H1 (cell line): ENCODE measurements at regions not wholly inside any gene's neighbourhood (a gene's known extent, or its start where the extent isn't known, plus 50 kb on each side); places are given as distances from the start of the nearest gene placed in this dataset.
"Not testable (repeated sequence)": the region's sequence is repeated elsewhere in the genome, so short reads cannot be mapped to it uniquely, and the experiment has no call there.

ENCODE experiments used
- CTCF ChIA-PET: fragments of 300-600 bp; sonication (Branson Sonifier 250); formaldehyde crosslinking; loops from one replicate; lab custom pipeline; 2021; ENCODE audit not compliant: partially characterized antibody; lab: Charles Lee
- POLR2A ChIA-PET: fragments of 300-600 bp; sonication (Branson Sonifier 250); formaldehyde crosslinking; loops from one replicate; lab custom pipeline; 2021; ENCODE audit warnings: inconsistent platforms; ENCODE audit not compliant: partially characterized antibody; lab: Charles Lee
- DNase-seq, 2 experiments: peaks; one replicate each; pipeline versions ENCODE4 v3.0.0 to v3.0.0-alpha.2; 2010 to 2022; ENCODE audit warnings: low spot score in 2 of 2, low read depth in 1 of 2, mixed read lengths in 1 of 2
- FAIRE-seq: peaks from 2 replicates; lab custom pipeline; 2011; peaks lifted over from hg19 to GRCh38; lab: Jason Lieb, UNC
- H2AFZ ChIP-seq: 2 replicates; pipeline ENCODE4 v1.8.1; 2012; ENCODE audit warnings: low read length, inconsistent platforms
- H2AK5ac ChIP-seq: 2 replicates; pipeline ENCODE4 v1.6.1; 2013; ENCODE audit warnings: low read depth, low read length
- H2BK120ac ChIP-seq: replicated peaks from 2 replicates; pipeline ENCODE3; 2013; ENCODE audit warnings: low read depth, low read length, inconsistent platforms
- H2BK12ac ChIP-seq: 2 replicates; pipeline ENCODE4 v1.6.1; 2013; ENCODE audit warnings: low read depth, low read length
- H2BK15ac ChIP-seq: 2 replicates; pipeline ENCODE4 v1.6.1; 2013; ENCODE audit warnings: low read length
- H2BK20ac ChIP-seq: 2 replicates; pipeline ENCODE4 v1.6.1; 2013; ENCODE audit warnings: low read length
- H2BK5ac ChIP-seq: 2 replicates; pipeline ENCODE4 v1.6.1; 2013; ENCODE audit warnings: low read depth, low read length
- H3K14ac ChIP-seq: 2 replicates; pipeline ENCODE4 v1.6.1; 2013; ENCODE audit warnings: inconsistent platforms; ENCODE audit not compliant: insufficient read length
- H3K18ac ChIP-seq: 2 replicates; pipeline ENCODE4 v1.6.1; 2013; ENCODE audit warnings: low read length; ENCODE audit errors: extremely low read depth
- H3K23ac ChIP-seq: 2 replicates; pipeline ENCODE4 v1.6.1; 2013; ENCODE audit warnings: inconsistent platforms; ENCODE audit not compliant: insufficient read length
- H3K23me2 ChIP-seq: 2 replicates; pipeline ENCODE4 v1.6.1; 2013; ENCODE audit warnings: low read depth, low read length
- H3K27ac ChIP-seq: 2 replicates; pipeline ENCODE4 v1.6.1; 2011; ENCODE audit warnings: low read depth, low read length, inconsistent platforms
- H3K27me3 ChIP-seq, 4 experiments: replicated peaks in 1 of 4; 1 replicate in 1 of 4; 2 replicates in 3 of 4; pipeline versions ENCODE4 v1.6.1 to v1.8.1; 2011 to 2013; ENCODE audit warnings: low read length in 3 of 4, mild to moderate bottlenecking in 3 of 4, inconsistent platforms in 2 of 4, mixed read lengths in 2 of 4, moderate library complexity in 1 of 4; ENCODE audit not compliant: control insufficient read depth in 3 of 4, insufficient read depth in 3 of 4; ENCODE audit errors: extremely low read depth in 1 of 4
- H3K36me3 ChIP-seq, 4 experiments: 2 replicates each; pipeline versions ENCODE4 v1.6.1 to v1.8.1; 2011 to 2013; ENCODE audit warnings: mild to moderate bottlenecking in 4 of 4, low read length in 3 of 4, moderate library complexity in 2 of 4, control low read depth in 1 of 4, inconsistent platforms in 1 of 4; ENCODE audit not compliant: insufficient read depth in 4 of 4, control insufficient read depth in 2 of 4
- H3K4ac ChIP-seq: replicated peaks from 2 replicates; pipeline ENCODE3; 2013; ENCODE audit warnings: low read length, low read depth, mixed read lengths, inconsistent platforms; ENCODE audit not compliant: insufficient read length
- H3K4me1 ChIP-seq, 4 experiments: replicated peaks in 1 of 4; 1 replicate in 1 of 4; 2 replicates in 3 of 4; pipeline versions ENCODE4 v1.6.1 to v1.8.1; 2011 to 2013; ENCODE audit warnings: low read length in 3 of 4, inconsistent platforms in 2 of 4, mixed read lengths in 1 of 4; ENCODE audit not compliant: insufficient read depth in 4 of 4, control insufficient read depth in 3 of 4
- H3K4me2 ChIP-seq, 2 experiments: 2 replicates each; pipeline versions ENCODE4 v1.6.1 to v1.8.1; 2011 to 2013; ENCODE audit warnings: low read depth in 2 of 2, low read length in 2 of 2, control low read depth in 1 of 2, inconsistent platforms in 1 of 2, mild to moderate bottlenecking in 1 of 2; ENCODE audit not compliant: insufficient read depth in 1 of 2
- H3K4me3 ChIP-seq, 4 experiments: fragments of 200-600, 300-600 bp in 1 of 4; sonication (generic), shearing (Covaris generic), sonication (Bioruptor Twin) in 1 of 4; 2 replicates each; pipeline versions ENCODE4 v1.5.1 to v1.8.1; 2011 to 2016; ENCODE audit warnings: low read length in 4 of 4, low read depth in 3 of 4, control low read depth in 2 of 4, inconsistent platforms in 2 of 4, mild to moderate bottlenecking in 2 of 4, mixed read lengths in 1 of 4, moderate library complexity in 1 of 4; ENCODE audit not compliant: insufficient read depth in 2 of 4; ENCODE audit errors: extremely low read depth in 1 of 4
- H3K56ac ChIP-seq: replicated peaks from 2 replicates; pipeline ENCODE3; 2013; ENCODE audit warnings: low read depth, mild to moderate bottlenecking, mixed read lengths, low read length, inconsistent platforms; ENCODE audit not compliant: insufficient read length
- H3K79me1 ChIP-seq: 2 replicates; pipeline ENCODE4 v1.6.1; 2013; ENCODE audit warnings: low read depth, low read length, control low read depth
- H3K79me2 ChIP-seq, 2 experiments: 2 replicates each; pipeline versions ENCODE4 v1.6.1 to v1.8.1; 2012 to 2013; ENCODE audit warnings: low read length in 2 of 2, mild to moderate bottlenecking in 2 of 2, inconsistent platforms in 1 of 2; ENCODE audit not compliant: insufficient read depth in 2 of 2, control insufficient read depth in 1 of 2
- H3K9ac ChIP-seq, 4 experiments: replicated peaks in 1 of 4; 1 replicate in 1 of 4; 2 replicates in 3 of 4; pipeline versions ENCODE4 v1.6.1 to v1.8.1; 2011 to 2013; ENCODE audit warnings: low read depth in 3 of 4, low read length in 3 of 4, control low read depth in 2 of 4, mild to moderate bottlenecking in 2 of 4, moderate library complexity in 2 of 4, inconsistent platforms in 1 of 4; ENCODE audit errors: extremely low read depth in 1 of 4
- H3K9me3 ChIP-seq, 2 experiments: 2 replicates each; pipeline versions ENCODE4 v1.6.1 to v1.8.1; 2012 to 2013; ENCODE audit warnings: mild to moderate bottlenecking in 2 of 2, moderate library complexity in 2 of 2, control low read depth in 1 of 2, inconsistent platforms in 1 of 2, low read depth in 1 of 2, low read length in 1 of 2, mixed read lengths in 1 of 2; ENCODE audit not compliant: insufficient read depth in 2 of 2
- H4K20me1 ChIP-seq, 2 experiments: replicated peaks in 1 of 2; 2 replicates each; pipeline versions ENCODE3 to v1.8.1; 2011 to 2013; ENCODE audit warnings: inconsistent platforms in 2 of 2, low read length in 2 of 2, mild to moderate bottlenecking in 1 of 2; ENCODE audit not compliant: insufficient read depth in 2 of 2, control insufficient read depth in 1 of 2
- H4K5ac ChIP-seq: 2 replicates; pipeline ENCODE4 v1.6.1; 2013; ENCODE audit warnings: low read length, low read depth, mixed read lengths, inconsistent platforms; ENCODE audit not compliant: insufficient read length
- H4K8ac ChIP-seq: 2 replicates; pipeline ENCODE4 v1.8.0; 2013; ENCODE audit warnings: mild to moderate bottlenecking, moderate library complexity, low read length, inconsistent platforms; ENCODE audit not compliant: insufficient read depth; ENCODE audit errors: extremely low read depth
- H4K91ac ChIP-seq: replicated peaks from 2 replicates; pipeline ENCODE3; 2013; ENCODE audit warnings: low read length, mixed read lengths, inconsistent platforms; ENCODE audit not compliant: insufficient read length
- WGBS, 2 experiments: shearing (Covaris generic) in 1 of 2; methylation state at CpG; one replicate each; pipeline versions ENCODE4 v1.1.6 to v1.1.7; 2013 to 2015; ENCODE audit warnings: low lambda C conversion rate in 2 of 2, mixed read lengths in 2 of 2, inconsistent platforms in 1 of 2, low coverage in 1 of 2, missing lambda C conversion rate in 1 of 2; ENCODE audit not compliant: insufficient replicate concordance in 2 of 2, insufficient coverage in 1 of 2, insufficient read length in 1 of 2; ENCODE audit errors: extremely low coverage in 1 of 2, missing lambda C conversion rate in 1 of 2; 5-methylcytosine and 5-hydroxymethylcytosine counted together

DNA sequence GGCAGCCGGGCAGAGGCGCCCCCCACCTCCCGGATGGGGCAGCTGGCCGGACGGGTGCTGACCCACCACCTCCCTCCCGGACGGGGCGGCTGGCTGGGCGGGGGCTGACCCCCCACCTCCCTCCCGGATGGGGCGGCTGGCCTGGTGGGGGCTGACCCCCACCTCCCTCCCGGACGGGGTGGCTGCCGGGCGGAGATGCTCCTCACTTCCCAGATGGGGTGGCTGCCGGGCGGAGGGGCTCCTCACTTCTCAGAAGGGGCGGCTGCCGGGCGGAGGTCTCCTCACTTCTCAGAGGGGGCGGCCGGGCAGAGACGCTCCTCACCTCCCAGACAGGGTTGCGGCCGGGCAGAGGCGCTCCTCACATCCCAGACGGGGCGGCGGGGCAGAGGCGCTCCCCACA is 1654.1 kb downstream of the STIM2 start:
- H4K5ac ChIP-seq, H3K9me3 ChIP-seq, H3K14ac ChIP-seq, DNase-seq, H2BK20ac ChIP-seq, H2AK5ac ChIP-seq, H3K56ac ChIP-seq, H3K4me3 ChIP-seq, H3K27ac ChIP-seq, H3K4ac ChIP-seq, FAIRE-seq, POLR2A ChIA-PET, CTCF ChIA-PET, H3K23ac ChIP-seq, H3K36me3 ChIP-seq, H3K27me3 ChIP-seq, H2BK12ac ChIP-seq, H3K23me2 ChIP-seq, H4K91ac ChIP-seq, H3K4me1 ChIP-seq, H2BK120ac ChIP-seq, H3K18ac ChIP-seq, H2AFZ ChIP-seq, H3K9ac ChIP-seq, H3K4me2 ChIP-seq, H2BK15ac ChIP-seq, H3K79me2 ChIP-seq, H4K20me1 ChIP-seq, H4K8ac ChIP-seq, H2BK5ac ChIP-seq, H3K79me1 ChIP-seq: not testable (repeated sequence)
- WGBS, 2 experiments: no CpG with 5 or more reads among the region's 30 CpGs
